ENCODE measurements at regions not wholly inside any gene's neighbourhood (a gene's known extent, or its start where the extent isn't known, plus 50 kb on each side); places are given as distances from the start of the nearest gene placed in this dataset.

DNA sequence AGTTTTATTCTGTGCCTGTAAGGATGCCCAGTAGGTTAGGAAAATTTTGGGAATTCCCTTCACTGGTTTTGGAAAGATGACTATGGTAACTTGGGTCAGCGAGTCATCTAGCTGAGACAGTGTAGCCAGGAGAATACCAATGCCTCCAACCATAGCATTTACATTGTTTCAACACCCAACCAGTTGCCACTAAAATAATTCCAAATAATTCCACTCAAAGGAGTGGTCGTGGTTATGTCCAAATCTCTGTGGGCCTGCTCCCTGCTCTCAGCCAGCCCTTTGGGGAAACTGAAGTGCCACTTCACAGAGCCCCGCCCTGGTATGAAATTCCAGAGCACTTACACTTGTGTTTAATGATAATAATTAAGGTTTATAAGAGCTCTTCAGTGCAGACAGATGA, 310.5 kb downstream of the PLK2 start:
- TF ChIP-seq ZFX (IDR thresholded peaks at IDR 0.05; ENCODE audit: borderline replicate concordance) (no peak), CTCF (IDR thresholded peaks at IDR 0.05) (no peak)
- no peak overlapping the region for H3K27ac ChIP-seq

GRCh38 chr5:58148254-58148775, 311.6 kb downstream of the PLK2 start:
- TF ChIP-seq CTCF (IDR thresholded peaks at IDR 0.05) (no peak), ZFX (IDR thresholded peaks at IDR 0.05; ENCODE audit: borderline replicate concordance) (no peak)
- H3K27ac ChIP-seq = no peak overlapping the region

- H3K27ac ChIP-seq = no peak overlapping the region
- TF ChIP-seq ZFX (IDR thresholded peaks at IDR 0.05; ENCODE audit: borderline replicate concordance) (no peak), CTCF (IDR thresholded peaks at IDR 0.05) (no peak)
Observed at GRCh38 chr5:58145397-58145934, 314.4 kb downstream of the PLK2 start.

DNA sequence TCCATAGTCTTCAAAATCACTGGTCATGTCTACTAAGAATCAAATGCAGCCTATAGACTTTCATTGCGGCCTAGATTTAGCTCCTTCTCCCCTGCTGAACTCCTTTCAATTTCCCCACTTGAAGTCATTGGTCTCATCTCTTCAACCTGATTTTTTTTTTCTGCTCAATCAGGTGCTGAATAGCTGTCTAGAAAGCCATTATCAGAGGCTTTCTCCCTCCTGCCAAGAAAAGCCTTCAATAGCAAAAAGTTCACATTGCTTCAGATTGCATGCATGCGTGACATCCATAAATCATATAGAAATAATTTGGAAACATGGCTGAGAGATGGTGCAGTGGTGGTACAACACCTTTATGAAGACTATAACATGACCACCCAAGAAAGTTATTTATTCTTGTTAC, 316.2 kb downstream of the PLK2 start:
- no peak overlapping the region for H3K27ac ChIP-seq
- TF ChIP-seq ZFX (IDR thresholded peaks at IDR 0.05; ENCODE audit: borderline replicate concordance) (no peak), CTCF (IDR thresholded peaks at IDR 0.05) (no peak)

DNA sequence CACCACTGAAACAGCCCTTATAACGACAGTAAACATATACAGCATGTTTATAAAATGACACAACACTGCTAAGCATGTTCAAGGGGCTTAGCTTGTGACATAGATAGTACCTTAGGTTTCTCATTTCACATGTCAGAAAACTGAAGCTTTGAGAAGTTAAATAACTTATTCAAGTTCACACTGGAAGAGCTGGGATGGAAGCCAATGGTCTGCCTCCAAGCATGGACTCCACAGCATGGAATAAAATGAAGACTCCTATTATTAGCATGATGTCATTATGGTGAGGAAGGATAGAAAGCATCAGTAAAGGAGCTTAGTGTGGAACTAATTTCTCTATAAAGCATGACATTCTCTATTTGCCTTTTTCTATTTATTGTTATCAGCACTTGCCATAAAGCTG, 316.7 kb downstream of the PLK2 start:
- no peak overlapping the region for H3K27ac ChIP-seq
- no peak for TF ChIP-seq CTCF (IDR thresholded peaks at IDR 0.05)
- TF ChIP-seq ZFX (IDR thresholded peaks at IDR 0.05; ENCODE audit: borderline replicate concordance) = no peak

DNA sequence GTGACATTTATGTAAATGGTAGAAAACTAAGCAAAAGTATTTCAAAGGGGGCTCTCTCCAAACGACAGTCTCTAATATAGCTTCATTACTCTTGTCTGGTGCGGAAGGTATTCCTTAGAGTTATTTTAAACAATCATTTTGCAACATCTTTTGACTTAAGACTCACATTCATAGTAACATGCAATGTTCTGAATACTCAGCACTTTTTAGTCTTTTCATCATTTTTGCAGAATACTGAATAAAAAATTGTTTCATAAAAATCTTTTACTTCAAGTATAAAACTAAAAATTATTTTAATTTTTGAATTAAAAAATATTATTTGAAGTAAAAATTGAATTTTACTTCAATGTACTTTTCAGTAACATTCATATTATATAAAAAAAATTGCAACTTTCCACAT, 321.1 kb downstream of the PLK2 start:
- TF ChIP-seq ZFX (IDR thresholded peaks at IDR 0.05; ENCODE audit: borderline replicate concordance) (no peak), CTCF (IDR thresholded peaks at IDR 0.05) (no peak)
- no peak overlapping the region for H3K27ac ChIP-seq

- TF ChIP-seq CTCF (IDR thresholded peaks at IDR 0.05) (no peak), ZFX (IDR thresholded peaks at IDR 0.05; ENCODE audit: borderline replicate concordance) (no peak)
- H3K27ac ChIP-seq = no peak overlapping the region
Observed at GRCh38 chr5:58136406-58136805, 323.5 kb downstream of the PLK2 start.

Data from 22Rv1 (cell line).